WTC11 (cell line): ENCODE measurements at regions not wholly inside any gene's neighbourhood (a gene's known extent, or its start where the extent isn't known, plus 50 kb on each side); places are given as distances from the start of the nearest gene placed in this dataset.

Source experiments
- ATAC-seq: fragments of 200-7000 bp; cut with Tn5 transposase; 2 replicates; pipeline ENCODE4 v1.10.0; 2021; ENCODE audit warnings: mild to moderate bottlenecking, moderate library complexity
- CTCF ChIA-PET: fragments of 300-600 bp; sonication (Branson Sonifier 250); formaldehyde crosslinking; loops from one replicate; lab custom pipeline; 2021; ENCODE audit warnings: antibody characterized with exemption; lab: Charles Lee
- POLR2A ChIA-PET: fragments of 350-600 bp; sonication (Branson Sonifier 250); formaldehyde crosslinking; loops from one replicate; lab custom pipeline; 2021; ENCODE audit warnings: antibody characterized with exemption; lab: Charles Lee
- DNase-seq: peaks from one replicate; pipeline ENCODE4 v3.0.0; 2021; ENCODE audit warnings: low spot score
- H3K27ac Mint-ChIP-seq: 2 replicates; pipeline ENCODE4 v1.8.0; 2021; ENCODE audit warnings: mixed read lengths
- H3K27me3 Mint-ChIP-seq: 2 replicates; pipeline ENCODE4 v1.8.0; 2021; ENCODE audit warnings: low read depth, mild to moderate bottlenecking, moderate library complexity, mixed read lengths
- H3K36me3 Mint-ChIP-seq: 2 replicates; pipeline ENCODE4 v1.8.0; 2021; ENCODE audit warnings: mixed read lengths
- H3K4me1 Mint-ChIP-seq: 2 replicates; pipeline ENCODE4 v1.8.0; 2022; ENCODE audit warnings: mixed read lengths
- H3K4me3 Mint-ChIP-seq: 2 replicates; pipeline ENCODE4 v1.8.0; 2021; ENCODE audit warnings: mild to moderate bottlenecking, moderate library complexity, mixed read lengths
- H3K9me3 Mint-ChIP-seq: 2 replicates; pipeline ENCODE4 v1.8.0; 2021; ENCODE audit warnings: mixed read lengths
- FOXP1 ChIP-seq: sonication (generic); formaldehyde crosslinking; IDR thresholded peaks from 2 replicates; pipeline ENCODE4 v1.8.0; 2022; ENCODE audit warnings: missing genetic modification reagents, mild to moderate bottlenecking, moderate library complexity, borderline replicate concordance
- GTF2I ChIP-seq: fragments of 250-450 bp; sonication (Bioruptor Pico); conservative IDR thresholded peaks from 2 replicates; pipeline ENCODE4 v1.4.0; 2021; ENCODE audit warnings: mild to moderate bottlenecking
- JUN ChIP-seq: sonication (generic); formaldehyde crosslinking; IDR thresholded peaks from 2 replicates; pipeline ENCODE4 v1.8.0; 2023; ENCODE audit warnings: mild to moderate bottlenecking, missing genetic modification reagents
- MXD4 ChIP-seq: fragments of 250-450 bp; sonication (Bioruptor Pico); IDR thresholded peaks from 2 replicates; pipeline ENCODE4 v1.8.0; 2021; ENCODE audit warnings: mild to moderate bottlenecking, moderate library complexity, borderline replicate concordance
- NFATC4 ChIP-seq: fragments of 250-450 bp; sonication (Bioruptor Pico); IDR thresholded peaks from 2 replicates; pipeline ENCODE4 v1.9.0; 2021; ENCODE audit warnings: mild to moderate bottlenecking
- NR2C2 ChIP-seq: sonication (generic); formaldehyde crosslinking; IDR thresholded peaks from 2 replicates; pipeline ENCODE4 v1.8.0; 2022; ENCODE audit warnings: mild to moderate bottlenecking, missing genetic modification reagents
- OVOL2 ChIP-seq: fragments of 250-450 bp; sonication (Bioruptor Pico); IDR thresholded peaks from 2 replicates; pipeline ENCODE4 v1.9.0; 2021; ENCODE audit warnings: mild to moderate bottlenecking, borderline replicate concordance
- PRRX2 ChIP-seq: fragments of 250-450 bp; sonication (Bioruptor Pico); IDR thresholded peaks from 2 replicates; pipeline ENCODE4 v1.8.0; 2021; ENCODE audit warnings: mild to moderate bottlenecking
- TEAD1 ChIP-seq: sonication (generic); formaldehyde crosslinking; IDR thresholded peaks from 2 replicates; pipeline ENCODE4 v1.8.0; 2022; ENCODE audit warnings: mild to moderate bottlenecking, missing genetic modification reagents
- TP53 ChIP-seq: sonication (generic); formaldehyde crosslinking; IDR thresholded peaks from 2 replicates; pipeline ENCODE4 v1.8.1; 2023; ENCODE audit warnings: mild to moderate bottlenecking, missing genetic modification reagents
- ZBTB21 ChIP-seq: sonication (generic); formaldehyde crosslinking; IDR thresholded peaks from 2 replicates; pipeline ENCODE4 v1.8.1; 2023; ENCODE audit warnings: mild to moderate bottlenecking, missing genetic modification reagents, borderline replicate concordance
- ZNF121 ChIP-seq: sonication (generic); formaldehyde crosslinking; IDR thresholded peaks from 2 replicates; pipeline ENCODE4 v1.8.0; 2023; ENCODE audit warnings: missing genetic modification reagents
- ZNF219 ChIP-seq: sonication (generic); formaldehyde crosslinking; IDR thresholded peaks from 2 replicates; pipeline ENCODE4 v1.8.0; 2023; ENCODE audit warnings: missing genetic modification reagents, mild to moderate bottlenecking, borderline replicate concordance
- ZNF232 ChIP-seq: sonication (generic); formaldehyde crosslinking; IDR thresholded peaks from 2 replicates; pipeline ENCODE4 v1.8.0; 2022; ENCODE audit warnings: mild to moderate bottlenecking, missing genetic modification reagents
- ZNF671 ChIP-seq: fragments of 250-450 bp; sonication (Bioruptor Pico); IDR thresholded peaks from 2 replicates; pipeline ENCODE4 v1.8.0; 2021; ENCODE audit warnings: mild to moderate bottlenecking
- TF ChIP-seq, protein P1 (sequence below): sonication (generic); formaldehyde crosslinking; IDR thresholded peaks from 2 replicates; pipeline ENCODE4 v1.8.1; 2022; ENCODE audit warnings: mild to moderate bottlenecking, missing genetic modification reagents, moderate library complexity, borderline replicate concordance
- TF ChIP-seq, protein P2 (sequence below): sonication (generic); formaldehyde crosslinking; IDR thresholded peaks from 2 replicates; pipeline ENCODE4 v1.8.0; 2023; ENCODE audit warnings: missing genetic modification reagents
- TF ChIP-seq, protein P3 (sequence below): fragments of 250-450 bp; sonication (Bioruptor Pico); IDR thresholded peaks from 2 replicates; pipeline ENCODE4 v1.9.0; 2021; ENCODE audit warnings: mild to moderate bottlenecking, borderline replicate concordance
- TF ChIP-seq, protein P4 (sequence below): sonication (generic); formaldehyde crosslinking; IDR thresholded peaks from 2 replicates; pipeline ENCODE4 v1.8.1; 2022; ENCODE audit warnings: missing genetic modification reagents, borderline replicate concordance
- TF ChIP-seq, protein P5 (sequence below): fragments of 250-450 bp; sonication (Bioruptor Pico); IDR thresholded peaks from 2 replicates; pipeline ENCODE4 v1.8.0; 2021; ENCODE audit warnings: mild to moderate bottlenecking
- TF ChIP-seq, protein P6 (sequence below): fragments of 250-450 bp; sonication (Bioruptor Pico); IDR thresholded peaks from 2 replicates; pipeline ENCODE4 v1.9.0; 2021; ENCODE audit warnings: mild to moderate bottlenecking
- TF ChIP-seq, protein P7 (sequence below): fragments of 250-450 bp; sonication (Bioruptor Pico); IDR thresholded peaks from 2 replicates; pipeline ENCODE4 v1.9.0; 2021; ENCODE audit warnings: mild to moderate bottlenecking

DNA sequence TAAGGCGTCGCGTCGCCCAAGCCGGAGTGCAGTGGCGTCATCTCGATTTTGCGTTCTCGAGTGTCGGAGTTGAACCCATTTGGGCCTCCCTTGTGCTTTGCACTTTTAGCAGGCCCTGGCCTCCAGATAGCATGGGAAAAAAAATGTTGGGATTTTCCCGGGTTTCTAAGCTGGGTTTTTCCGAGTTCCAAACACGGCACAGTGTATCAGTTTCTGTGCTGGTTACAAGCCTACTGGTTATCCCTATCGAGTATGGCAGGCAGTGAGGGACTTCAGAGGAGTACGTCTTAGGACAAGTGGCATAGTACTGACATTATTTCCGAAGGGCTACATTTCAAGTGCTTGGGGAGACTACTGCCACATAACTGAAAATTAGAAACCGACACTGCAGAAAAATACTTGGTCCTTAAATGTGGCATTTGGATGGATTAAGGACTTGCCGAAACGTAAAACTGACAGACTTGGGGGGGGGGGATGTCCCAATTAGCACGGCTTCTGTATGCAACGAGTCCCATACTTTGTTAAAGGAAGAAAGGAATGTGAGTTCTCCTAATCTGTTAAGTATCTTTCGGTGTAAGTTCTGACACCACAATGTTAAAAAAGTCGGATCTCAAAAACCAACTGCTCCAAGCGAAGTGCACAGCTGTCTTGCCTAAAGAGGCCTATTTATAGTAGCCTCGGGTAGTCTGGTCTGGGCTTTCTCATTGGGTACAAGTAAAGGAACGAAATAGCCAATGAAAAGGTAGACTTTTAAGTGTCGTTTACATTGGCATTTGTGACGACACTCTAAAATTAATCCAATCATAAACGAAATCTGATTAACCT, 70.2 kb downstream of the HFE start (continued):
- TF ChIP-seq, protein P1, sequence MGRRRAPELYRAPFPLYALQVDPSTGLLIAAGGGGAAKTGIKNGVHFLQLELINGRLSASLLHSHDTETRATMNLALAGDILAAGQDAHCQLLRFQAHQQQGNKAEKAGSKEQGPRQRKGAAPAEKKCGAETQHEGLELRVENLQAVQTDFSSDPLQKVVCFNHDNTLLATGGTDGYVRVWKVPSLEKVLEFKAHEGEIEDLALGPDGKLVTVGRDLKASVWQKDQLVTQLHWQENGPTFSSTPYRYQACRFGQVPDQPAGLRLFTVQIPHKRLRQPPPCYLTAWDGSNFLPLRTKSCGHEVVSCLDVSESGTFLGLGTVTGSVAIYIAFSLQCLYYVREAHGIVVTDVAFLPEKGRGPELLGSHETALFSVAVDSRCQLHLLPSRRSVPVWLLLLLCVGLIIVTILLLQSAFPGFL (CRISPR knock-in tag): no peak
- TF ChIP-seq ZNF232 (CRISPR knock-in tag) (no peak; the same call in 1 of the 2 replicates), OVOL2 (CRISPR knock-in tag) (no peak), PRRX2 (CRISPR knock-in tag) (peak; percentile 99), TP53 (CRISPR knock-in tag) (peak; percentile 22; the same call in 1 of the 2 replicates), NFATC4 (CRISPR knock-in tag) (peak; percentile 99), GTF2I (peak; percentile 49; the same call in 1 of the 2 replicates), NR2C2 (CRISPR knock-in tag) (no peak), MXD4 (CRISPR knock-in tag) (no peak), ZNF671 (peak; percentile 99), JUN (CRISPR knock-in tag) (no peak)
- TF ChIP-seq, protein P2, sequence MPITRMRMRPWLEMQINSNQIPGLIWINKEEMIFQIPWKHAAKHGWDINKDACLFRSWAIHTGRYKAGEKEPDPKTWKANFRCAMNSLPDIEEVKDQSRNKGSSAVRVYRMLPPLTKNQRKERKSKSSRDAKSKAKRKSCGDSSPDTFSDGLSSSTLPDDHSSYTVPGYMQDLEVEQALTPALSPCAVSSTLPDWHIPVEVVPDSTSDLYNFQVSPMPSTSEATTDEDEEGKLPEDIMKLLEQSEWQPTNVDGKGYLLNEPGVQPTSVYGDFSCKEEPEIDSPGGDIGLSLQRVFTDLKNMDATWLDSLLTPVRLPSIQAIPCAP (CRISPR knock-in tag): no peak; the same call in none of the 2 replicates
- TF ChIP-seq, protein P3, sequence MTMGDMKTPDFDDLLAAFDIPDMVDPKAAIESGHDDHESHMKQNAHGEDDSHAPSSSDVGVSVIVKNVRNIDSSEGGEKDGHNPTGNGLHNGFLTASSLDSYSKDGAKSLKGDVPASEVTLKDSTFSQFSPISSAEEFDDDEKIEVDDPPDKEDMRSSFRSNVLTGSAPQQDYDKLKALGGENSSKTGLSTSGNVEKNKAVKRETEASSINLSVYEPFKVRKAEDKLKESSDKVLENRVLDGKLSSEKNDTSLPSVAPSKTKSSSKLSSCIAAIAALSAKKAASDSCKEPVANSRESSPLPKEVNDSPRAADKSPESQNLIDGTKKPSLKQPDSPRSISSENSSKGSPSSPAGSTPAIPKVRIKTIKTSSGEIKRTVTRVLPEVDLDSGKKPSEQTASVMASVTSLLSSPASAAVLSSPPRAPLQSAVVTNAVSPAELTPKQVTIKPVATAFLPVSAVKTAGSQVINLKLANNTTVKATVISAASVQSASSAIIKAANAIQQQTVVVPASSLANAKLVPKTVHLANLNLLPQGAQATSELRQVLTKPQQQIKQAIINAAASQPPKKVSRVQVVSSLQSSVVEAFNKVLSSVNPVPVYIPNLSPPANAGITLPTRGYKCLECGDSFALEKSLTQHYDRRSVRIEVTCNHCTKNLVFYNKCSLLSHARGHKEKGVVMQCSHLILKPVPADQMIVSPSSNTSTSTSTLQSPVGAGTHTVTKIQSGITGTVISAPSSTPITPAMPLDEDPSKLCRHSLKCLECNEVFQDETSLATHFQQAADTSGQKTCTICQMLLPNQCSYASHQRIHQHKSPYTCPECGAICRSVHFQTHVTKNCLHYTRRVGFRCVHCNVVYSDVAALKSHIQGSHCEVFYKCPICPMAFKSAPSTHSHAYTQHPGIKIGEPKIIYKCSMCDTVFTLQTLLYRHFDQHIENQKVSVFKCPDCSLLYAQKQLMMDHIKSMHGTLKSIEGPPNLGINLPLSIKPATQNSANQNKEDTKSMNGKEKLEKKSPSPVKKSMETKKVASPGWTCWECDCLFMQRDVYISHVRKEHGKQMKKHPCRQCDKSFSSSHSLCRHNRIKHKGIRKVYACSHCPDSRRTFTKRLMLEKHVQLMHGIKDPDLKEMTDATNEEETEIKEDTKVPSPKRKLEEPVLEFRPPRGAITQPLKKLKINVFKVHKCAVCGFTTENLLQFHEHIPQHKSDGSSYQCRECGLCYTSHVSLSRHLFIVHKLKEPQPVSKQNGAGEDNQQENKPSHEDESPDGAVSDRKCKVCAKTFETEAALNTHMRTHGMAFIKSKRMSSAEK: peak; percentile 99
- TF ChIP-seq, protein P4, sequence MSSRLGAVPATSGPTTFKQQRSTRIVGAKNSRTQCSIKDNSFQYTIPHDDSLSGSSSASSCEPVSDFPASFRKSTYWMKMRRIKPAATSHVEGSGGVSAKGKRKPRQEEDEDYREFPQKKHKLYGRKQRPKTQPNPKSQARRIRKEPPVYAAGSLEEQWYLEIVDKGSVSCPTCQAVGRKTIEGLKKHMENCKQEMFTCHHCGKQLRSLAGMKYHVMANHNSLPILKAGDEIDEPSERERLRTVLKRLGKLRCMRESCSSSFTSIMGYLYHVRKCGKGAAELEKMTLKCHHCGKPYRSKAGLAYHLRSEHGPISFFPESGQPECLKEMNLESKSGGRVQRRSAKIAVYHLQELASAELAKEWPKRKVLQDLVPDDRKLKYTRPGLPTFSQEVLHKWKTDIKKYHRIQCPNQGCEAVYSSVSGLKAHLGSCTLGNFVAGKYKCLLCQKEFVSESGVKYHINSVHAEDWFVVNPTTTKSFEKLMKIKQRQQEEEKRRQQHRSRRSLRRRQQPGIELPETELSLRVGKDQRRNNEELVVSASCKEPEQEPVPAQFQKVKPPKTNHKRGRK (CRISPR knock-in tag): no peak
- TF ChIP-seq, protein P5, sequence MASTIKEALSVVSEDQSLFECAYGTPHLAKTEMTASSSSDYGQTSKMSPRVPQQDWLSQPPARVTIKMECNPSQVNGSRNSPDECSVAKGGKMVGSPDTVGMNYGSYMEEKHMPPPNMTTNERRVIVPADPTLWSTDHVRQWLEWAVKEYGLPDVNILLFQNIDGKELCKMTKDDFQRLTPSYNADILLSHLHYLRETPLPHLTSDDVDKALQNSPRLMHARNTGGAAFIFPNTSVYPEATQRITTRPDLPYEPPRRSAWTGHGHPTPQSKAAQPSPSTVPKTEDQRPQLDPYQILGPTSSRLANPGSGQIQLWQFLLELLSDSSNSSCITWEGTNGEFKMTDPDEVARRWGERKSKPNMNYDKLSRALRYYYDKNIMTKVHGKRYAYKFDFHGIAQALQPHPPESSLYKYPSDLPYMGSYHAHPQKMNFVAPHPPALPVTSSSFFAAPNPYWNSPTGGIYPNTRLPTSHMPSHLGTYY (CRISPR knock-in tag): peak; percentile 98

DNA sequence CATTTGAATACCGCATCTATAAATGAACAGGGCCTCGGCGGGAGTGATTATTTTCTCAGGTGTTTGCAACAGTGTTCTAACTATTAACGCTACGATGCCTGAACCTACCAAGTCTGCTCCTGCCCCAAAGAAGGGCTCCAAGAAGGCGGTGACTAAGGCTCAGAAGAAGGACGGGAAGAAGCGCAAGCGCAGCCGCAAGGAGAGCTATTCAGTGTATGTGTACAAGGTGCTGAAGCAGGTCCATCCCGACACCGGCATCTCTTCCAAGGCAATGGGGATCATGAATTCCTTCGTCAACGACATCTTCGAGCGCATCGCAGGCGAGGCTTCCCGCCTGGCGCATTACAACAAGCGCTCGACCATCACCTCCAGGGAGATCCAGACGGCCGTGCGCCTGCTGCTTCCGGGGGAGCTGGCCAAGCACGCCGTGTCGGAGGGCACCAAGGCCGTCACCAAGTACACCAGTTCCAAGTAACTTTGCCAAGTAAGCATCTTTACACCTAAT, 70.9 kb downstream of the HFE start:
- H3K27ac Mint-ChIP-seq: peak overlapping the region; percentile 99
- peak overlapping the region; percentile 84 for H3K4me3 Mint-ChIP-seq
- ATAC-seq: peak; percentile 54
- CTCF ChIA-PET: interaction anchor here (1.1 kb wide), 1 partner anchor 25 kb away, joined by 4 read pairs; a partner anchor contains a TSS
- H3K27me3 Mint-ChIP-seq: peaks cover 3% of the 10 kb centered on the region; the same call in 1 of the 2 replicates
- H3K4me1 Mint-ChIP-seq: peaks cover 30% of the 10 kb centered on the region
- no peaks in the 10 kb centered on the region for H3K9me3 Mint-ChIP-seq
- peak; percentile 70 for DNase-seq
- POLR2A ChIA-PET: interaction anchor here (0.7 to 8.3 kb wide), 35 partner anchors 9 to 1735 kb away, joined by 3 to 563 read pairs (median 14); a partner anchor contains a TSS
- H3K36me3 Mint-ChIP-seq: peaks cover 13% of the 10 kb centered on the region
- TF ChIP-seq FOXP1 (CRISPR knock-in tag): peak; percentile 90
- 0 out of 2 replicates have a peak, but pooled peaks have one; percentile 13 for TF ChIP-seq ZNF121
- TF ChIP-seq TEAD1 (CRISPR knock-in tag): peak; percentile 76; the same call in 1 of the 2 replicates
- TF ChIP-seq, protein P6, sequence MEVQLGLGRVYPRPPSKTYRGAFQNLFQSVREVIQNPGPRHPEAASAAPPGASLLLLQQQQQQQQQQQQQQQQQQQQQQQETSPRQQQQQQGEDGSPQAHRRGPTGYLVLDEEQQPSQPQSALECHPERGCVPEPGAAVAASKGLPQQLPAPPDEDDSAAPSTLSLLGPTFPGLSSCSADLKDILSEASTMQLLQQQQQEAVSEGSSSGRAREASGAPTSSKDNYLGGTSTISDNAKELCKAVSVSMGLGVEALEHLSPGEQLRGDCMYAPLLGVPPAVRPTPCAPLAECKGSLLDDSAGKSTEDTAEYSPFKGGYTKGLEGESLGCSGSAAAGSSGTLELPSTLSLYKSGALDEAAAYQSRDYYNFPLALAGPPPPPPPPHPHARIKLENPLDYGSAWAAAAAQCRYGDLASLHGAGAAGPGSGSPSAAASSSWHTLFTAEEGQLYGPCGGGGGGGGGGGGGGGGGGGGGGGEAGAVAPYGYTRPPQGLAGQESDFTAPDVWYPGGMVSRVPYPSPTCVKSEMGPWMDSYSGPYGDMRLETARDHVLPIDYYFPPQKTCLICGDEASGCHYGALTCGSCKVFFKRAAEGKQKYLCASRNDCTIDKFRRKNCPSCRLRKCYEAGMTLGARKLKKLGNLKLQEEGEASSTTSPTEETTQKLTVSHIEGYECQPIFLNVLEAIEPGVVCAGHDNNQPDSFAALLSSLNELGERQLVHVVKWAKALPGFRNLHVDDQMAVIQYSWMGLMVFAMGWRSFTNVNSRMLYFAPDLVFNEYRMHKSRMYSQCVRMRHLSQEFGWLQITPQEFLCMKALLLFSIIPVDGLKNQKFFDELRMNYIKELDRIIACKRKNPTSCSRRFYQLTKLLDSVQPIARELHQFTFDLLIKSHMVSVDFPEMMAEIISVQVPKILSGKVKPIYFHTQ (CRISPR knock-in tag): no peak
- TF ChIP-seq OVOL2 (CRISPR knock-in tag): peak; percentile 53; the same call in 1 of the 2 replicates
- TF ChIP-seq ZNF219 (CRISPR knock-in tag): peak; percentile 52; the same call in 1 of the 2 replicates
- TF ChIP-seq ZBTB21 (CRISPR knock-in tag): no peak
- TF ChIP-seq, protein P7, sequence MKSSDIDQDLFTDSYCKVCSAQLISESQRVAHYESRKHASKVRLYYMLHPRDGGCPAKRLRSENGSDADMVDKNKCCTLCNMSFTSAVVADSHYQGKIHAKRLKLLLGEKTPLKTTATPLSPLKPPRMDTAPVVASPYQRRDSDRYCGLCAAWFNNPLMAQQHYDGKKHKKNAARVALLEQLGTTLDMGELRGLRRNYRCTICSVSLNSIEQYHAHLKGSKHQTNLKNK: peak; percentile 63; the same call in 1 of the 2 replicates
